ENCODE measurements at regions not wholly inside any gene's neighbourhood (a gene's known extent, or its start where the extent isn't known, plus 50 kb on each side); places are given as distances from the start of the nearest gene placed in this dataset.

DNA sequence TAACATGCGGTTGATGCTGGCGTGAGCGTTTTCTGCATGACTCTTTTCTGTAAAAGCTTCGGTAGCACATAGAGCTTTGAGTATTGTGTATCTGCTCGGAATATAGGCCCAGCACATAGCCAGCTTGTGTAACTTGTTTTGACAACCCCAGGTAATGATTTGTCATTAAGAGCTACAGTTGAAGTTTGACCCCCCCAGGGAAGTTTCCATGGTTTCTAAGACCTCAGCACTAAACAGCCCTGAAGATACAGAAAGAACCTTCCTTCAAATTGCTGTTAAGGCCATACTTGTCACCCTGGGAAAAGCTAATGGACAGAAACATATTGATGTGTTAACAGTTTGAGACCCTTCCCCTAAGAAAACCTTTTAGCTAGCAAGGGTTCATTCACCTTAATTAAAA lies 380.7 kb downstream of the PRDM2 start:
- no peak overlapping the region for H3K4me3 ChIP-seq (replicated peaks in 1 of 3; ENCODE audit: insufficient read depth in 1 of 3, low read depth in 1 of 3, low read length in 3 of 3)
- H3K9me3 ChIP-seq (replicated peaks; ENCODE audit: control insufficient read depth, insufficient read depth, low read length), result peaks cover 2% of the 10 kb centered on the region
- no peak for FAIRE-seq
- H3K4me2 ChIP-seq (ENCODE audit: insufficient read depth, low read length), result no peak overlapping the region
- dilution Hi-C loops (cut with MboI; ENCODE audit: extremely low pct_ligation_motif_present, low sequenced_read_pairs) (no loop called here), intact Hi-C loops (cut with micrococcal nuclease) (no loop called here)
- H3K27me3 ChIP-seq (ENCODE audit: control insufficient read depth in 2 of 2, insufficient read depth in 2 of 2, low read length in 2 of 2), result no peaks in the 10 kb centered on the region
- no peak overlapping the region for H3K27ac ChIP-seq (ENCODE audit: insufficient read depth, low read depth, low read length)
- TF ChIP-seq MYC (IDR thresholded peaks at IDR 0.05; ENCODE audit: low read depth, low read length) (no peak), POLR2AphosphoS5 (IDR thresholded peaks at IDR 0.05; ENCODE audit: insufficient read depth, low read depth, low read length) (no peak), EZH2 (IDR thresholded peaks at IDR 0.05; ENCODE audit: borderline replicate concordance, low read depth, low read length, severe bottlenecking) (no peak), JUN (IDR thresholded peaks at IDR 0.05; ENCODE audit: borderline replicate concordance, insufficient read depth, insufficient read length, low read depth) (no peak), CTCF (IDR thresholded peaks at IDR 0.05; ENCODE audit: extremely low read depth in 1 of 2, insufficient read depth in 1 of 2, low read depth in 1 of 2, low read length in 2 of 2) (no peak), FOS (IDR thresholded peaks at IDR 0.05; ENCODE audit: borderline replicate concordance, insufficient read depth, low read length) (no peak)
- TF ChIP-seq, protein P1, sequence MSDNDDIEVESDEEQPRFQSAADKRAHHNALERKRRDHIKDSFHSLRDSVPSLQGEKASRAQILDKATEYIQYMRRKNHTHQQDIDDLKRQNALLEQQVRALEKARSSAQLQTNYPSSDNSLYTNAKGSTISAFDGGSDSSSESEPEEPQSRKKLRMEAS (IDR thresholded peaks at IDR 0.05; ENCODE audit: insufficient read depth, insufficient read length), result no peak
- H3K36me3 ChIP-seq (ENCODE audit: control insufficient read depth in 2 of 2, extremely low read depth in 1 of 2, insufficient read depth in 2 of 2, low read length in 2 of 2), result no peaks in the 10 kb centered on the region
- no peaks in the 10 kb centered on the region for H4K20me1 ChIP-seq (replicated peaks; ENCODE audit: control insufficient read depth, extremely low read depth, insufficient read depth, low read length)
- ChIA-PET POLR2A (no interaction called here), CTCF (no interaction called here)
- no TSS peak for BruUV-seq (replicated peaks)
- no peaks in the 10 kb centered on the region for H3K79me2 ChIP-seq (ENCODE audit: control insufficient read depth, insufficient read depth, low read length)
- H3K4me1 ChIP-seq (ENCODE audit: control insufficient read depth, extremely low read depth, insufficient read depth, low read length), result no peaks in the 10 kb centered on the region
- H3K9me1 ChIP-seq (replicated peaks; ENCODE audit: control insufficient read depth, extremely low read depth, insufficient read depth, low read length), result no peaks in the 10 kb centered on the region
- H2AFZ ChIP-seq (ENCODE audit: low read depth, low read length), result no peak overlapping the region
- H3K9ac ChIP-seq (replicated peaks; ENCODE audit: extremely low read depth, insufficient read depth, low read length), result no peak overlapping the region
- no peak for DNase-seq (ENCODE audit: low read depth, low spot score)
